GM03348 (cell line): ENCODE measurements at regions not wholly inside any gene's neighbourhood (a gene's known extent, or its start where the extent isn't known, plus 50 kb on each side); places are given as distances from the start of the nearest gene placed in this dataset.
A peak's percentile ranks its signal among the peaks of the same experiment; 100 is the strongest.

Experiments
- DNase-seq: peaks from one replicate; pipeline ENCODE4 v3.0.0; 2012; ENCODE audit warnings: low spot score

DNA sequence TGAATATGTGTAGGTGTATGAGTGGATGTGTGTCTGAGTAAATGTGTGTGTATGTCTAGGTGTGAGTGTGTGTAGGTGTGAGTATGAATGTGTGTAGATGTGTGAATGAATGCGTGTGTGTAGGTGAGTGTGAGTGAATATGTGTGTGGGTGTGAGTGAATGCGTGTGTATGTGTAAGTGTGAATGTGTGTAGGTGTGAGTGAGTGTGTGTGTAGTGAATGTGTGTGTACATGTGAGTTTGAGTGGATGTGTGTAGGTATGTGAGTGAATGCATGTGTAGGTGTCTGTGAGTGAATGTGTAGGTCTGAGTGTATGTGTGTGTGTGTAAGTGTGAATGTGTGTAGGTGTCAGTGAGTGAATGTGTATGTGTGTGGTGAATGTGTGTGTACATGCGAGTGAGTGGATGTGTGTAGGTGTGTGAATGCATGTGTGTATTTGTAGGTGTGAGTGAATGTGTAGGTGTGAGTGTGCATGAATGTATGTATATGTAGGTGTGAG, 201.0 kb upstream of the ZNF536 start:
- DNase-seq, result no peak

DNA sequence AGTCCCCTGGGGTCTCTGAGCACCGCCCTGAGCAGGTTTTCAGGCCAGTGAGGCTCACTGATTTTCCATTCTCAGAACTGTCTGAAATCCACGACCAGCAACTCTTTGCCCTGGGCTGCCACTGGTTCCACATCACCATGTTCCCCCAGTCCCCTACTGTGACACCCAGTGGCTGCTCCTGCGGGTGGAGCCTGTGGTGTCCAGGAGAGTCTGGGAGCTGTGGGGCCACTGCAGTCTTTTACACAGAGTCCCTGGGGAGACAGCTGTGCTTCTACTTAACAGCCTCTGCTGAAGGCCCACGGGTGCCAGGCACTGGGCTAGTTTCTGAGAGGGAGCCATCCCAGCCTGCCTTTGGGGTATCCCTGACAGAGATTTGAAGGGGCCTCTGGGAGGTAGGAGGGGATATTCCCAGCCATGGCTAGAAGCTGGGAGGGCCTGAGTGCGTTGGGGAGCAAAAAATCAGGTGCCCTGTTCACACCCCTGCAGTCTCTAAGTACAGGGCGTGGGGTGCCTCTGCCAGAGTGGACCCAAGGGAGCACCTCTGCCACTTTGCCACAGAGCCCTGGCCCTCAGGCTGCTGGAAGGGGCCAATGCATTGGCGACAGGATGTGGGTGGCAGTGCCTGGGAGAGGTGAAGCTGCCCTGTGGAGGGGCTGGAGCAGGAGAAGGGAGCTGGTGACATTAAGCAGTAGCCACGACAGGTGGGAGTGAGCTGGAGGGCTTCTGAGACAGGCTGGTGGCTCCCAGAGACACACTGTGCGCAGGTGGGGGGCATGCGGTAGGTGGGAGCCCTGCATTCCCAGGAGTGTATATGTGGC, 200.2 kb upstream of the ZNF536 start:
- no peak for DNase-seq

DNA sequence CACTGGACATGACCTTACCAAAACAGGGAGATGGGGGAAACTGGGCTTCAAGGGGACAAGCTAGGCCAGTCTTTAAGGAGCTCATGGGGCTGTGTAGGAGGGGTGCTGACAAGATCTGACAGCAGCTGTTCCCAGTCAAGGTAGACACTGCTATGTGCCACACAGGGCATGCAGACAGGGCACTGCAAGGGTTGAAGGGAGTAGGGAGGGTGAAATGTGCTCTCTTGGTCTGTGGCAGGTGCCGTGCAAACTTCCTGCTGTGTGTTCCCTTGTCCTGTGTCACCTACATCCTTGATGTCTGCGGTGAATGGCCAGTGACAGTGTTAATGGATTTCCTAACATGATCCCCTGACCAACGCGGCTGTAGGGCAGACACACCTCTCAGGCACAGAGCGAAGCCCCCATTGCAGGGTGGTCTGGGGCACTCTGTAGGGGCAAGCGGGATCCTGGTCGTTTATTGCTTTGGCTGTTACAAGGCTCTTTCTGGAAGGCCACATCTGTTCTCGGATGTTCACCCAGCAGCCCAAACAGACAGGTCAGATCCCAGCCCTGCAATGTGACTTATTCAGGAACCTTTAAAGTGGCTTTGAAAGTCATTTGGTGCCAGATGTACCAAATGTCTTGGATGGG, 199.5 kb upstream of the ZNF536 start:
- no peak for DNase-seq

DNA sequence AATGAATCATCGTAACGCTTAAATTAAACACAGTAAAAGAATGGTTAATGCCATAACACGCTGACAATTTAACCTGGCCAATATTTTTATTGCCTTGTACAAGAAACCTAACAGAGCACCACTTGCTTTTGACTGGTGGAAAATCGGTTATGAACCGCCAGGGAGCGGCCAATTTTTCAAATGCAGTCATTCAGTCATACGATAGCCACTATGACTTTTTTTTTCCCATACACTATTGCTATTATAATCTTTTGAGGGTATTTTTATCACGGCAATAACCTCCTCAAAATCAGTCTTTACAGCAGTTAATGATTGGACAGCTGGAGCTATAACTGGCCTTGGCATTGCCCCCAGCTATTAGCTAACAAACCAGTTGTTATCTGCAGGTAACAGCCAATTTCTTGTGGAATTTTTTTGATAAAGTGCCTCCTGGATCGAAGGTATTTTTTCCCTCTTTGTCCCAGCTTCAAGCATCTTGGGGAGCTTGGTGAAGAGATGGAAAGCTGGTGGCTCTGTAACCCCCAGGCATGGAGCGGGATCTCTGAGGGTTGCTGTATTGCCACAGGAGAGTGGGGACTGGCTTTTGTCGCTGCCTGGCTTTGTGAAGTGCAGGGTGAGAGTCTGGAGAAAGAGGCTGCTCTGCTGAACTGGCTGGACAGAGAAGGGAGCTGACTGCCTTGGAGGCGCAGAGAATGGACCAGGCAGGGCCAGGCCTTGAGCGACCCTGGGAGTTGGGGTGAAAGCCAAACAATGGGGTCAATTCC, 198.4 kb upstream of the ZNF536 start:
- DNase-seq, result no peak

DNA sequence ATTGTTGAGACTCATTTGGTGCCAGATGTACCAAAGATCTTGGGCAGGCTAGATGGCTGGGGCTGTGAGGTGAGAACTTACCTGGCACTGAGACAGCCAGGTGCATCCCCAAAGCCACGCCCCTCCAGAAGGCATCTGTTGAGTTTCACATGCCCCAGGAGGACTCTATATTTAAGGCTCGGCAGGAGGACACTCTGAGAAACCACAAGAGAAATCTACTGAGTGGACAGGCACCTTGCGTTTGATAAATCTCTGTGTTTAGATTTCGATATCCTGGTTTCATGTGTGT, 197.9 kb upstream of the ZNF536 start:
- no peak for DNase-seq

DNA sequence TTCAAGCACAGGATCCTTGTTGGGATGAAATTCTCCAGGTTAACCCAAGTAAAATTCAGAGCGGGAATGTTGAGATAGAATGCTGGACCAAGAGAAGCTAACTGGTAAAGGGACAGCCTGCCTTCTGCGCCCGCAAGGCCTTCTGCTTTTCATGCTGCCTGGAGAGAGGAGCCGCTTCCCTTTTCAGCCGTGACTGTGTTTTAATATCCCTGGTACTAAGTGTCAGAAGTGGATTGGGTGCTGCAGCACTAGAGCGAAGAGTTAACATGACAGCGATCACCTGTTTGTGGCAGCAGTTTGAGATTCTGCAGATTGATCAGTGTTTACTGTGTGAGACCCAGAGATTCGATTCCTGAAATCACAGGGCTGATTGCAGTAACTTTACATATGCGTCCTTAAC, 197.4 kb upstream of the ZNF536 start:
- DNase-seq, result no peak

DNA sequence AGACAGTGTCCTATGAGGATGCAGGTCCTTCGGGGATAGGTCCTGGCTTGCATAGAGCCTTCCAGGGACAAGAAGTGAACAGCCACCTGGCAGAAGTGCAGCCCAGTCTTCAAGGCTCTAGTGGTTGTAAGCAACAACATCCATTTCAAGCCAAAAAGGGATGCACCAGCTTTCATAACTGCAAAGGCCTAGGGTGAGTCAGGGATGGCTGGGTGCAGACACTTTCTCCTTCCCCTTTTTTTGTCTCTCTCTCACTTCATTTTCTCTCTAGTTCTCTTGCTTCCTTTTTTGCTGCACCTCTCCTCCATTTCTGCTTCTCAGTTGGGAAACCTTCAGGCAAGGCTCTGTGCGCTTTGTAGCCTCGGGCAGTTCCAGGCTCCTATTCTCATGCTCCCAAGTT, 196.2 kb upstream of the ZNF536 start:
- no peak for DNase-seq

DNA sequence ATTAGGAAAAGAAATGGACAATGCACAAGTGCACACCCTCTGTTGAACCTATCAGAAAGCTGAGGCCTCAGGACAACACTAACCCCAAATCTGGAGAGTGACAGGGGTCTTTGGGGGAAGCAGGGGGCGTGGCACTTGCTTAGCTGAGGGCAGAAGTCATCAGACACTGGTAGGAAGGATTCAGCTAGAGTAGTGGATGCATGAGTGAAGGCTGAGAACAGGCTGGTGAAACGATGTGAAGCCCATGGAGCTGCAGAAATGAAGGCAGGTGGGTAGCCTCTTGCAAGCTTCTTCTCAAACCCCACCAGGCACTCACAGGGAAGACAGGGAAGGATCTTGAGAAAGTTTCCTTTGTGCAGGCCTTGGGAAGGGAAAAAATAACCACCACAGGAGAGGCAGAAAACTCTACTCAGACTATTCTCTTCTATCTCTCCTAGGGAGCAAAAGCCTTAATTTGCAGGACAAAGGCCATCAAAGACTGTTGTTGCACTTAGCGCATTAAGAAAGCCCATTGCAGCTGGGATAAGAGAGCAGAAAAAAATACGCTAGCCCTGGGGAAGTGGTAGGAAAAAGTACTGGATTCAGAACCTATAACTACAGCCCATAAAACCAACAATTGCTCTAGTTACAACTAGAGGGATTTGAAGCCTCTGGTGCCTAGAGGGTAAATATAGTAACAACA, 193.3 kb upstream of the ZNF536 start:
- DNase-seq, result no peak

DNA sequence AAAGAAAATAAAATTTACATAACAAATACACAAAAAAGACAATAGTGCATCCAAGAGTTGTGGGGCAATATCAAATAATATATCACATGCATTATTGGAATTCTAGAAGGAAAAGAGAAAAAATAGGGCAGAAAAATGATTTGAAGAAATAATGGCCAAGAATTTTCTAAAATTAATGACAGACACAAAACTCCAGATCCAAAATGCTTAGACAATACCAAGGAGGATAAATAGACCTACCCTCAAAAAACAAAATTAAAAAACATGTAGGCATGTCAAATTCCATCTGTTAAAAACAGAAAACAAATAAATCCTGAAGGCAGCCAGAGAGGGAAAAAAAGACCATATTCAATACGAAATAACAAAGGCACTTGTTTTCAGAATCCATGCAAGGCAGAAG, 191.5 kb upstream of the ZNF536 start:
- no peak for DNase-seq

DNA sequence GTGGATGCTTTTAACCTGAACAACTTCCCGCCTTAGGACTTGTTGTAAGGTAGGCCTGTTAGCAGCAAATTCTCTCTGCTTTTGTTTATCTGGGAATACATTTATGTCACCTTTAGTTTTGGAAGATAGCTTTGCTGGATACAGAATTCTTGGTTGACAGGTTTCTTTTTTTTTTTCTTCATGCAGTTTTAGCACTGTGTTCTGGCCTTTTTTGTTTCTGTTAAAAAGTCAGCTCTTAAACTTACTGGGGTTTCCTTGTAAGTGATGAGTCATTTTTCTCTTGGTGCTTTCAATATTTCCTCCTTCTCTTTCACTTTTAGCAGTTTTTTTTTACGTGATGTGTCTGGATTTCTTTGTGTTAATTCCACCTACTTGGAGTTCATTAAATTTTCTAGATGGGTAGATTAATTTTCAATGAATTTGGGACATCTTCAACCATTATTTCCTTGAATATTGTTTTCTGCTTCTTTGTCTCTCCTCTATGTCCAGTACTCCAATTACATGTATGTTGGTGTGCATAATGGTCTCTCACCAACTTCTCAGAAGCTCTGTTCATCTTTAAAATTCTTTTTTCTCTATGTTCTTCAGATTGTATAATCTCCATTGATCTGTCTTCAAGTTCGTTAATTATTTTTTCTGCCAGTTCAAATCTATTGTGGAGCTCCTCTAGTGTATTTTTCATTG, 188.2 kb upstream of the ZNF536 start:
- DNase-seq, result no peak

DNA sequence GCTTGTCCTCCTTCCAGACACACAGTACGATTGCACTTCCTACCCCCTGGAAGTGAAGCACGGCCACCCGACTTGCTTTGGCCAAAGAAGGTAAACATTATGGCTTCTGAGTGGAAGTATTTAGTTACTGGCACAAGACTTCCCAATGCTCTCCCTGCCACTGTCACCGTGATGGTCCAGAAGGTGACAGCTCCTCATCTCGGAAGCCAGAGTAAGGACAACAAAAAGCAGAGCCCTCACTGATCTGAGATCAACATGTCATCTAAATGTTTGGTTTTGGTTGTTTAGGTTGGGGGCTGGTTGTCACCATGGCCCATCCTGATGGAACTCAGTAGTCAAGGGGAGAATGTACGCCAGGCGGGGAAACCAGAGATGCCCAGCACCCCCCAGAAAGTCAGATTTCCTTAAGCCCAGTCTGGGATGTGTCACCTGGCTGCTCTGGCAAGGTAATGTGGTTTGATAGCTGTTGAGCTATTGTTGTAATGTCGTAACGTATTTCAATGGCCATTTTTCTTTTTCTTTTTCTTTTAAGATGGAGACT, 170.1 kb upstream of the ZNF536 start:
- DNase-seq, result no peak

DNA sequence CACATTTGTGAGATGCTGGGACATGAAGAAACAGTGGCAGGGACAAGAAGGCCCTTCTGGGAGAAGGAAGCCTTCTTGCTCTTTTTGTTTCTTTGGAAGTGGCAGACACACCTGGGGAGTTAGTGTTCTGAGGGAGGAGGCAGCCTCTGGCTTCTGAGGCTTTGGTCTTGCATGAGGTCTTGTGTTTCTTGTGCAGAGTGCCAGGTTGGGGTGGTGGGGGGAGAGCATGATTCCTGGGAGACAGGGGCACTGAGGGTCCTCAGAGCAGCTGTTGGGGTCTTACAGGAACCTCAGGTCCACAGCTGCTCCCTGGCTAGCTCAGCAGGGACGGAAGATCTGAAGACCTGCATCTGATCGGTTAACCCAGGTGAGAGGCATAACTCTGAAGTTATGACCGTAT, 167.5 kb upstream of the ZNF536 start:
- DNase-seq, result no peak

DNA sequence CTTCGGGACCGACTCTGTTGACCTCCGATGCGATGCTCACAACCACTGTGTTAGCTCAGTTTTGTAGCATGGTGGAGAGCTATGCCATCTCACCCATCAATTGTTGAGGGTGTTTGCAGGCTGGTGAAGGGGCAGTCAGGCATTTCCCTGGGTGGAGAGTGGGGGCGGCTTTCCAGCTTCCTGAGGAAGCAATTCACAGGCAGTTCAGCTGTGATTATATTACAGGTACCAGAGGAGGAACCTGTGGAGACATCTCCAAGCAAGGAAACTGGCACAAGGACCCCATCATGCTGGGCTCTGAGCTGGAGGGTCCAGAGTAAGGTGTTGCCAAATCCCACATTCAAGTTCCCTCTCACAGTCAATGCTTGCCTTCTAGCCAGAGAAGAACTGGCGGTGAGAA, 166.0 kb upstream of the ZNF536 start:
- no peak for DNase-seq

DNA sequence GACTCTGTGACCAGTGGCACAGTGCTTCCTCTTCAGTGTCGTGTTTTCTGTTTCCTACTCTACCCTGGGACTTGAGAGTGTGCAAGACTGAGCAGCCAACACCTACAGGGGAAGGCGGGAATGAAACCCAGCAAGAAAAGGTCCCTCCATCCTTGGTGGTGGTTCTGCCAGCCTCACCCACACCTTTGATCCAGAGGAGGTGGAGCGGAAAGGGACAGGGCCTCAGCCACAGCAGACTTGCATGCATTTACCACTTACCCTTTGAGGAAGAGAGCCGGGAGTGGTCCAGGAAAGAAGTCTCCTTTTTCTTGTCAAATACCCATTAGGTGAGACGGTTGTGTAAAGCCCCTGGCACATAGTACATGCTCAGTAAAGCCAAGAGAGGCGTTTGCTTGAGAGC, 164.8 kb upstream of the ZNF536 start:
- no peak for DNase-seq

DNA sequence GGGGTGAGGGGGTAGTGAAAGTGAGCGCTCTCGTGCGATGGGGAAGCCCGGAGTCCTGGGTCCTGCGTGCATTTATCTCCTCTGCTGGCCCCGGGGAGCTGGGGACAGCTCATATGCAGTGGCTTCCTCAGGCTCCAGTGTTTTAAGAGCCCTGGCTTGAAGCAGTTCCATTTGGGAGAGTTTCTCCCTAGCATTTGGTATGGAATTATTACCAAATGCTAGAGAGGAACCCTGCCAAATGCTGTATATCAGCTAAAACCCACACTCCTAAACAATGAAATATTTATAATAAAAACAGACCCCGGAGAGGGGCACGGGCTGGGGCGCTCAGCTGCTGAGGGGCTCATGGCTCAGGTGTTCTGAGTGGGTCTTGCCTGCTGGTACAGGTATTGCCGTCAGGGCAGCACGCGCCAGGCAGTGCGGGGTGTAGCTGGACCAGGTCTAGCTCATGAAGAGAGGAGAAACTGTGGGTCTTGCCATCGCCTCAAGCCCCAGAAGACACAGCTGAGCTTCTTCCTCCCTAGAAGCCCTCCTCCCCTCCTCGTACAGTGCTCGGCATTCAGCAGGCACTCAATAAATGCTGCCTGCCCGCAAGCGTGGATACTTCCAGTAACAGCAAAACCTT, 163.6 kb upstream of the ZNF536 start:
- DNase-seq, result no peak

DNA sequence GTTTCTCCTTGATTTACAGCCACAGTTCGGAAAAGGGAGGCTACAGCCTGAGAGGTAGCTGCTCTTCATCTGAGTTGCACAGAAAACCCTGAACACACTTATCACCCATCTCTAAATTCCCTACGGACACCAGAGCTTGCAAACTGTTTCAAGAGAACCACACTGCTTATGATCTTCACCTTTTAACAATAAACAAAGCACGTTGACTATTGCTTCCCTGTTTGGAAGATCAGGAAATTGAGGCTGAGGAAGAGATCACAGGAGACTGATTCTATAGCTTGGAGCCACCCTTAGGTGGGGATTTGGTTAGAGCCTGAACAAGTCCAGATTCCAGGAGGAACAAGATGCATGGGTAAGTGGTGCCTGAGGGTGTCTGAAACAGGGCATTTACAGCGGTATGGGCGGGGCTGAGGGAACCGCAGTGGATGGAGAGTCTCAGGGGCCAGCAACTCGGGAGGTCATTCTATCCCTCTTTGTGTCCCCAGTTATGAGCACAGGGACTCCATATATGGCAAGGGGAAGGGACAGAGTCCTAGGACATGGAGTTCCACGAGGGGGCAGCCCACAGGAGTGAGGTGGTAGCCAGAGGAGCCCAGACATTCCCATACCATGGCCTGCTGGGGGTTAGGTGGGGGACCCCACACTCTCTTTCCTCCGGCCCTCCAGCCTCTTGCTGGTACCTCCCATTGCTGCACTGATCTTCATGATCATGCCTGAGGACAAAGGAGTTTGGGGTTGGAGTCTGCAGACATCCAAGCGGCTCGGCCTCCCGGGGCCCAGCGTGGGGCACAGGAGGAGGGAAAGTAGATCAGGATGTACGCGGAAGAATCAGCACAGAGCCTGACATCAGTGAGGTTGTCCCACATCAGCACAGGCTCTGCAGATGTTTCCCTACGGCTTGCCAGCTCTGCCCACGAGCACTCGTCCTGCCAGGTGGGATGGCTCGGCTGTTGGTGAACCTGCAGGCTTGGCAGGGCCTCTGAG, 162.3 kb upstream of the ZNF536 start:
- no peak for DNase-seq

DNA sequence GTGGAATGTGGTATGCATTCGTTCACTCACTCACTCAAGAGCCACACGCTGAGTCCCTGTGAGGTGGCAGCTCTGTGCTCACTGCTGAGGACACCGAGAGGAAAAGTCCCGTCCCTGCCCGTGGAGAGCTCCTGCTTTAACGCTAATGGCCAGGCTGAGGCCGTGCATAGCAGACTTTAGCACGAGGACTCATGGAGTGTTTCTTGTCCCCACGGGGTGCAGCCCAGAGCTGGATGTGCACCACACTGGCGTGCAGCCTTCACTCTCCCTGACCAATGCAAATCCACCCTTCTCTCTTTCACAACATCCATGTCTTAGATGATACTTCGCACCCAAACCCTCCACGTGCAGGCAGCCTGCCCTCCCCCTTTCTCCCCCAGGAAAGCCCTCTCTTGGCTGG, 159.6 kb upstream of the ZNF536 start:
- DNase-seq, result no peak

DNA sequence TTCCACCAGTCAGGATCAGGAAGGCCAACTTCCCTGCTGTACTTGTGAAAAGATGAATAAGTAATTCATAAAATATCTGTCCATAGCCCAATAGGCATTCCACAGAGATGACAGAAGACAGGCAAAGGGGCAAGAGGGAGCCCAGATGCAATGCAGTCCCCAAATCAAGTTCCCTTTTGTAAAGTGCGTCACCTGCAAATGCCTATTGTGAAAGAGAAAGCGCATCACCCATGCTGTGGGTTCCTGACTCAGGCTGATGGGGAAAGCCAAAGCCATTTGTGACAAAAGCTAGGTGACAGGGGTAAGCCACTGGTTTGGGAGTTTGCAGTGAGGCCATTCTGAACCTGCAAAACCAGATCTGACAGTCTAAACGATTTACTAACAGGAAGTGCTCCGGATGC, 157.5 kb upstream of the ZNF536 start:
- DNase-seq, result peak; percentile 44

DNA sequence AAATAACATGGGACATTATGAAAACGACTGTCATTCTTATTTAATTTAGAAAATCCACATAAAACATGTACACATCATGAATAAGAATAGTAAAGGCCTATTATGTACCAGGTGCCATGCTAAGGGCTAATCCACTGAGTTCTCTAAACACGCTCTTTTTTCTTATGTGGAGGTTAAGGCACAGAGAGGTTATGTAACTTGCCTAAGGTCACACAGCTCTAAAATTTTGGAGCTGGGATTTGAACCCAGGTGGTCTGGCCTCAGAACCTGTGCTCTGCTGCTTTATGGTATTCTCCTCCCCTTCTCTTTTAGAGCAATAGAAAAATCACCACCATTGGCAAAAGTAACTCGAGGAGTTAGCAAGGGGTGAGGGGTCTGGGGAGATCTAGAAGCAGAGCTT, 156.9 kb upstream of the ZNF536 start:
- DNase-seq, result no peak

DNA sequence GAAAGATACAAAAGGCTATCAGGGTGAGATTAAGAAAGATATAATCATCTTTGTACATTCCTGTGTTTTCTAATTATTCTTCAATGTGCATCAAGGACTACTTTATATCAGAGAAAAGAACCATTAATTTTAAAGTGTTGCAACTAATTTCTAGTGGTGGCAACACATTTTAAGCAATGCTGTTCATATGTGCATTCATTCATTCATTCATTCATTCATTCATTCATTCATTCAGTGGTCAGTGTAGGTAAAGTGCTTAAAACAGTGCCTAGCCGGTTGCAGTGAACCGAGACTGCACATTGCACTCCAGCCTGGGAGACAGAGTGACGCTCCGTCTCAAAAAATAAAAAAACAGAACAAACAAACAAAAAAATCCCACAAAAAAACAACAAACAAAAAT, 155.7 kb upstream of the ZNF536 start:
- no peak for DNase-seq
